Endothelial cell of umbilical vein (primary cell): ENCODE measurements at regions not wholly inside any gene's neighbourhood (a gene's known extent, or its start where the extent isn't known, plus 50 kb on each side); places are given as distances from the start of the nearest gene placed in this dataset.

ENCODE experiments used
- BruUV-seq: library from RNA; stranded (reverse); fragments of 400-500 nt; replicated peaks from 2 replicates; lab custom pipeline; 2021; lab: Mats Ljungman, UMichigan
- CTCF ChIA-PET: fragments of 300-600, 350-600 bp; sonication (Branson Sonifier 250); formaldehyde crosslinking; loops from one replicate; lab custom pipeline; 2021; ENCODE audit warnings: antibody characterized with exemption, inconsistent platforms; lab: Charles Lee
- POLR2A ChIA-PET: fragments of 300-600, 350-600 bp; sonication (Branson Sonifier 250); formaldehyde crosslinking; loops from one replicate; lab custom pipeline; 2021; ENCODE audit warnings: antibody characterized with exemption, inconsistent platforms; lab: Charles Lee
- DNase-seq: peaks from one replicate; pipeline ENCODE4 v3.0.0-alpha.2; 2011; ENCODE audit warnings: low read depth, low spot score
- FAIRE-seq: peaks from 2 replicates; lab custom pipeline; 2011; peaks lifted over from hg19 to GRCh38; lab: Jason Lieb, UNC
- H2AFZ ChIP-seq: 2 replicates; pipeline ENCODE4 v1.6.0; 2012; ENCODE audit warnings: low read depth, low read length, control low read depth, inconsistent platforms
- H3K27ac ChIP-seq: 2 replicates; pipeline ENCODE4 v1.5.1; 2011; ENCODE audit warnings: low read depth, mild to moderate bottlenecking, control low read depth, low read length, moderate library complexity; ENCODE audit not compliant: insufficient read depth
- H3K27me3 ChIP-seq, 2 experiments: 2 replicates each; pipeline versions ENCODE4 v1.6.0 to v1.6.1; 2011; ENCODE audit warnings: low read length in 2 of 2, mixed read lengths in 1 of 2; ENCODE audit not compliant: control insufficient read depth in 2 of 2, insufficient read depth in 2 of 2
- H3K36me3 ChIP-seq, 2 experiments: 2 replicates in 1 of 2; 3 replicates in 1 of 2; pipeline ENCODE4 v1.5.1; 2011; ENCODE audit warnings: low read length in 2 of 2, mild to moderate bottlenecking in 1 of 2, moderate library complexity in 1 of 2; ENCODE audit not compliant: control insufficient read depth in 2 of 2, insufficient read depth in 2 of 2; ENCODE audit errors: extremely low read depth in 1 of 2
- H3K4me1 ChIP-seq: 3 replicates; pipeline ENCODE4 v1.5.1; 2011; ENCODE audit warnings: mild to moderate bottlenecking, low read length; ENCODE audit not compliant: control insufficient read depth, insufficient read depth; ENCODE audit errors: extremely low read depth
- H3K4me2 ChIP-seq: 2 replicates; pipeline ENCODE4 v1.6.1; 2011; ENCODE audit warnings: low read length, control low read depth, mixed read lengths; ENCODE audit not compliant: insufficient read depth
- H3K4me3 ChIP-seq, 3 experiments: fragments of 200-600 bp in 1 of 3; sonication (generic), shearing (Covaris generic) in 1 of 3; replicated peaks in 1 of 3; 2 replicates each; pipeline ENCODE4 v1.5.1; 2011 to 2016; ENCODE audit warnings: control low read depth in 3 of 3, low read length in 3 of 3, mild to moderate bottlenecking in 2 of 3, inconsistent platforms in 1 of 3, low read depth in 1 of 3, moderate library complexity in 1 of 3; ENCODE audit not compliant: insufficient read depth in 1 of 3
- H3K79me2 ChIP-seq: 2 replicates; pipeline ENCODE4 v1.6.0; 2012; ENCODE audit warnings: low read length, inconsistent platforms; ENCODE audit not compliant: control insufficient read depth, insufficient read depth
- H3K9ac ChIP-seq: replicated peaks from 2 replicates; pipeline ENCODE3; 2011; ENCODE audit warnings: low read length, control low read depth; ENCODE audit not compliant: insufficient read depth; ENCODE audit errors: extremely low read depth
- H3K9me1 ChIP-seq: replicated peaks from 3 replicates; pipeline ENCODE4 v1.6.0; 2011; ENCODE audit warnings: mild to moderate bottlenecking, low read length; ENCODE audit not compliant: control insufficient read depth, insufficient read depth; ENCODE audit errors: extremely low read depth
- H3K9me3 ChIP-seq: replicated peaks from 2 replicates; pipeline ENCODE4 v1.5.1; 2012; ENCODE audit warnings: low read length, inconsistent platforms; ENCODE audit not compliant: control insufficient read depth, insufficient read depth
- H4K20me1 ChIP-seq: replicated peaks from 2 replicates; pipeline ENCODE3; 2011; ENCODE audit warnings: mild to moderate bottlenecking, low read length; ENCODE audit not compliant: control insufficient read depth, insufficient read depth; ENCODE audit errors: extremely low read depth
- CTCF ChIP-seq, 2 donors: IDR thresholded peaks; 1 replicate in 1 of 2; 2 replicates in 1 of 2; pipeline ENCODE4 v1.5.1; 2011; ENCODE audit warnings: low read length in 2 of 2, mild to moderate bottlenecking in 2 of 2, moderate library complexity in 2 of 2, control low read depth in 1 of 2, inconsistent platforms in 1 of 2, low read depth in 1 of 2; ENCODE audit not compliant: insufficient read depth in 1 of 2; ENCODE audit errors: extremely low read depth in 1 of 2
- EZH2 ChIP-seq: IDR thresholded peaks from 2 replicates; pipeline ENCODE4 v1.6.1; 2012; ENCODE audit warnings: borderline replicate concordance, low read depth, mild to moderate bottlenecking, moderate library complexity, low read length, inconsistent platforms; ENCODE audit not compliant: severe bottlenecking
- FOS ChIP-seq: IDR thresholded peaks from 2 replicates; pipeline ENCODE4 v1.6.1; 2011; ENCODE audit warnings: mild to moderate bottlenecking, low read length, moderate library complexity, borderline replicate concordance; ENCODE audit not compliant: insufficient read depth
- GATA2 ChIP-seq: IDR thresholded peaks from 2 replicates; pipeline ENCODE4 v1.7.0; 2011; ENCODE audit warnings: low read depth, mild to moderate bottlenecking, moderate library complexity, mixed read lengths, low read length; ENCODE audit not compliant: insufficient read length, insufficient read depth
- JUN ChIP-seq: IDR thresholded peaks from 2 replicates; pipeline ENCODE4 v1.6.1; 2011; ENCODE audit warnings: borderline replicate concordance, low read depth; ENCODE audit not compliant: insufficient read length, insufficient read depth
- MAX ChIP-seq: IDR thresholded peaks from 2 replicates; pipeline ENCODE4 v1.6.1; 2011; ENCODE audit not compliant: insufficient read depth, insufficient read length
- MYC ChIP-seq: IDR thresholded peaks from one replicate; pipeline ENCODE4 v1.6.1; 2011; ENCODE audit warnings: mild to moderate bottlenecking, low read depth, low read length
- POLR2A ChIP-seq: IDR thresholded peaks from 2 replicates; pipeline ENCODE4 v1.6.1; 2012; ENCODE audit warnings: low read depth, mild to moderate bottlenecking, control low read depth, low read length
- POLR2AphosphoS5 ChIP-seq: IDR thresholded peaks from 2 replicates; pipeline ENCODE4 v1.6.1; 2012; ENCODE audit warnings: low read depth, mild to moderate bottlenecking, control low read depth, low read length, moderate library complexity; ENCODE audit not compliant: insufficient read depth
- dilution Hi-C: fragments of 300-500 bp; cut with MboI; formaldehyde crosslinking; loops from one replicate; pipeline ENCODE4 v1.15.0; 2019; ENCODE audit warnings: low sequenced_read_pairs; ENCODE audit not compliant: extremely low pct_ligation_motif_present
- intact Hi-C: fragments of 100-400 bp; cut with micrococcal nuclease; formaldehyde crosslinking; loops from one replicate; pipeline ENCODE4 v1.10.0; 2022

- TF ChIP-seq CTCF (IDR thresholded peaks at IDR 0.05; ENCODE audit: extremely low read depth in 1 of 2, insufficient read depth in 1 of 2, low read depth in 1 of 2, low read length in 2 of 2) (no peak), JUN (no peak)
- no peaks in the 10 kb centered on the region for H3K36me3 ChIP-seq
- no peak for FAIRE-seq
- no peak overlapping the region for H2AFZ ChIP-seq
- no peaks in the 10 kb centered on the region for H3K9me1 ChIP-seq
- H3K27ac ChIP-seq: no peak overlapping the region
- no peak overlapping the region for H3K4me2 ChIP-seq
- no peak for DNase-seq
- no peaks in the 10 kb centered on the region for H3K9me3 ChIP-seq
- H3K9ac ChIP-seq: no peak overlapping the region
- ChIA-PET POLR2A (no interaction called here), CTCF (no interaction called here)
- no peaks in the 10 kb centered on the region for H4K20me1 ChIP-seq
- H3K27me3 ChIP-seq: no peaks in the 10 kb centered on the region
- no peaks in the 10 kb centered on the region for H3K4me1 ChIP-seq
- no TSS peak for BruUV-seq
- H3K4me3 ChIP-seq: no peak overlapping the region
- intact Hi-C loops (no loop called here), dilution Hi-C loops (no loop called here)
- no peaks in the 10 kb centered on the region for H3K79me2 ChIP-seq
Measured at GRCh38 chr11:25435197-25435596, 896.7 kb upstream of the ANO3 start.

GRCh38 chr11:25436326-25436725 is 895.6 kb upstream of the ANO3 start:
- Histone ChIP-seq H3K4me3 (no peak overlapping the region), H3K27me3 (no peaks in the 10 kb centered on the region), H3K27ac (no peak overlapping the region), H3K4me1 (no peaks in the 10 kb centered on the region), H3K9me3 (no peaks in the 10 kb centered on the region), H2AFZ (no peak overlapping the region), H4K20me1 (no peaks in the 10 kb centered on the region), H3K36me3 (no peaks in the 10 kb centered on the region), H3K4me2 (no peak overlapping the region), H3K9me1 (no peaks in the 10 kb centered on the region), H3K79me2 (no peaks in the 10 kb centered on the region), H3K9ac (no peak overlapping the region)
- no peak for FAIRE-seq
- TF ChIP-seq POLR2AphosphoS5 (no peak), JUN (no peak), GATA2 (no peak), MAX (no peak), CTCF (IDR thresholded peaks at IDR 0.05; ENCODE audit: extremely low read depth in 1 of 2, insufficient read depth in 1 of 2, low read depth in 1 of 2, low read length in 2 of 2) (no peak), POLR2A (no peak), FOS (no peak), EZH2 (no peak), MYC (no peak)
- dilution Hi-C loops: no loop called here
- POLR2A ChIA-PET: no interaction called here
- no peak for DNase-seq
- CTCF ChIA-PET: no interaction called here
- no TSS peak for BruUV-seq
- intact Hi-C loops: no loop called here
